B cell (primary cell): ENCODE measurements at regions not wholly inside any gene's neighbourhood (a gene's known extent, or its start where the extent isn't known, plus 50 kb on each side); places are given as distances from the start of the nearest gene placed in this dataset.

Source experiments
- ATAC-seq: fragments of 200-7000 bp; cut with Tn5 transposase; one replicate; pipeline ENCODE4 v1.10.0; 2021; ENCODE audit warnings: low read depth, mild to moderate bottlenecking, moderate number of reproducible peaks, moderate library complexity
- CTCF ChIA-PET: fragments of 350-600 bp; sonication (Branson Sonifier 250); formaldehyde crosslinking; loops from one replicate; lab custom pipeline; 2021; ENCODE audit warnings: antibody characterized with exemption, inconsistent platforms; lab: Charles Lee
- POLR2A ChIA-PET: fragments of 350-600 bp; sonication (Branson Sonifier 250); formaldehyde crosslinking; loops from one replicate; lab custom pipeline; 2021; ENCODE audit warnings: antibody characterized with exemption; lab: Charles Lee
- DNase-seq: peaks from one replicate; pipeline ENCODE4 v3.0.0; 2013
- H2AFZ ChIP-seq: 2 replicates; pipeline ENCODE4 v1.6.1; 2012; ENCODE audit warnings: mild to moderate bottlenecking, low read depth, low read length; ENCODE audit not compliant: insufficient read depth, poor library complexity, severe bottlenecking
- H3K27ac ChIP-seq, 2 donors: 1 replicate in 1 of 2; 2 replicates in 1 of 2; pipeline ENCODE4 v1.5.1; 2012 to 2013; ENCODE audit warnings: low read length in 2 of 2, mild to moderate bottlenecking in 2 of 2, moderate library complexity in 1 of 2
- H3K27me3 ChIP-seq, 4 experiments: fragments of 200-600 bp in 1 of 4; sonication (generic) in 1 of 4; replicated peaks in 1 of 4; 1 replicate in 2 of 4; 2 replicates in 2 of 4; pipeline versions ENCODE4 v1.6.1 to v1.7.0; 2013 to 2016; ENCODE audit warnings: low read length in 3 of 4, mild to moderate bottlenecking in 2 of 4, mixed read lengths in 1 of 4, moderate library complexity in 1 of 4; ENCODE audit not compliant: insufficient read depth in 4 of 4, control insufficient read depth in 3 of 4; ENCODE audit errors: control extremely low read depth in 1 of 4
- H3K36me3 ChIP-seq, 2 experiments: replicated peaks in 1 of 2; 1 replicate in 1 of 2; 2 replicates in 1 of 2; pipeline versions ENCODE4 v1.6.1 to v1.7.1; 2013; ENCODE audit warnings: low read length in 1 of 2; ENCODE audit not compliant: insufficient read depth in 2 of 2, control insufficient read depth in 1 of 2; ENCODE audit errors: control extremely low read depth in 1 of 2, extremely low read depth in 1 of 2
- H3K4me1 ChIP-seq, 2 donors: fragments of 200-600 bp in 1 of 2; sonication (generic) in 1 of 2; 1 replicate in 1 of 2; 2 replicates in 1 of 2; pipeline versions ENCODE4 v1.5.1 to v1.6.1; 2013 to 2017; ENCODE audit warnings: low read length in 2 of 2; ENCODE audit not compliant: control insufficient read depth in 2 of 2, insufficient read depth in 2 of 2
- H3K4me2 ChIP-seq: replicated peaks from 2 replicates; pipeline ENCODE3; 2012; ENCODE audit warnings: mild to moderate bottlenecking, low read depth, low read length; ENCODE audit not compliant: poor library complexity, severe bottlenecking
- H3K4me3 ChIP-seq, 5 experiments: fragments of 200-600 bp in 1 of 5; sonication (generic) in 1 of 5; 1 replicate in 3 of 5; 2 replicates in 2 of 5; pipeline versions ENCODE4 v1.5.1 to v1.7.0; 2011 to 2016; ENCODE audit warnings: low read length in 4 of 5, mild to moderate bottlenecking in 4 of 5, low read depth in 2 of 5, control low read depth in 1 of 5, moderate library complexity in 1 of 5; ENCODE audit not compliant: insufficient read depth in 1 of 5; ENCODE audit errors: control extremely low read depth in 1 of 5, extremely low read depth in 1 of 5
- H3K79me2 ChIP-seq: fragments of 200-600 bp; sonication (generic); one replicate; pipeline ENCODE4 v1.6.0; 2016; ENCODE audit warnings: low read length; ENCODE audit not compliant: control insufficient read depth, insufficient read depth
- H3K9ac ChIP-seq: fragments of 200-600 bp; sonication (generic); 2 replicates; pipeline ENCODE4 v1.6.1; 2017; ENCODE audit warnings: mild to moderate bottlenecking, low read length, moderate library complexity
- H3K9me3 ChIP-seq, 3 donors: one replicate each; pipeline versions ENCODE4 v1.6.1 to v1.7.1; 2013; ENCODE audit warnings: low read length in 2 of 3; ENCODE audit not compliant: control insufficient read depth in 2 of 3, insufficient read depth in 1 of 3; ENCODE audit errors: control extremely low read depth in 1 of 3
- H4K20me1 ChIP-seq: 2 replicates; pipeline ENCODE4 v1.6.0; 2012; ENCODE audit warnings: mild to moderate bottlenecking, low read length; ENCODE audit not compliant: insufficient read depth, control insufficient read depth, poor library complexity, severe bottlenecking
- H3K27ac Mint-ChIP-seq: one replicate; pipeline ENCODE4 v1.8.0; 2021; ENCODE audit warnings: mixed read lengths
- H3K27me3 Mint-ChIP-seq: one replicate; pipeline ENCODE4 v1.8.0; 2021; ENCODE audit warnings: mixed read lengths
- H3K4me1 Mint-ChIP-seq: one replicate; pipeline ENCODE4 v1.8.0; 2021; ENCODE audit warnings: mixed read lengths
- H3K4me3 Mint-ChIP-seq: one replicate; pipeline ENCODE4 v1.8.0; 2021; ENCODE audit warnings: mixed read lengths
- H3K9me3 Mint-ChIP-seq: one replicate; pipeline ENCODE4 v1.8.0; 2022; ENCODE audit warnings: mixed read lengths; ENCODE audit not compliant: insufficient read depth
- EZH2 ChIP-seq: IDR thresholded peaks from 2 replicates; pipeline ENCODE4 v1.6.1; 2012; ENCODE audit warnings: borderline replicate concordance, low read depth, mild to moderate bottlenecking, moderate library complexity, low read length; ENCODE audit not compliant: insufficient read depth, poor library complexity, severe bottlenecking
- WGBS: methylation state at CpG from one replicate; pipeline ENCODE4 v1.1.5; 2013; ENCODE audit warnings: missing lambda C conversion rate; ENCODE audit not compliant: insufficient coverage; 5-methylcytosine and 5-hydroxymethylcytosine counted together
- intact Hi-C: fragments of 100-400 bp; cut with micrococcal nuclease; formaldehyde crosslinking; loops from one replicate; pipeline ENCODE4 v1.10.0; 2022
- TF ChIP-seq, protein P1 (sequence below): fragments of 200-600 bp; IDR thresholded peaks from one replicate; pipeline ENCODE4 v1.8.0; 2022; ENCODE audit warnings: antibody characterized with exemption, mild to moderate bottlenecking

DNA sequence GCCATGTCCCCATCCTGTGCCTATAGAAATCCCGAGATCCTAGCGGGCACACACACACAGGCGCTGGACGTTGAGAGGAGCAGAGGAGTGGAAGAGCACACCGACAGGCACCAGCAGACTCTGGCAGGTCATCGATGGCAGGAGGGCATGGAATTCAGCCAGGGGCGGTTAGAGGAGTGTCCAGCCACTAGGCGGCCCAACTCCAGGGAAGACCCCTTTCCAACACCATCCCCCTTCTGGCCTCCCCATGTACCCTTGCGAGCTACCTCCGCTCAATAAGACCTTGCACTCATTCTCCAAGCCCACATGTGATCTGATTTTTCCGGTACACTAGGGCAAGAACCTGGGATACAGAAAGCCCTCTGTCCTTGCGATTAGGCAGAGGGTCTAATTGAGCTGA lies 356.0 kb upstream of the DPP6 start:
- intact Hi-C loops = no loop called here
- no peak overlapping the region for H3K4me3 ChIP-seq
- ATAC-seq (no peak), DNase-seq (no peak)
- no peaks in the 10 kb centered on the region for H3K4me1 Mint-ChIP-seq
- no peaks in the 10 kb centered on the region for H3K9me3 Mint-ChIP-seq
- no peak overlapping the region for H3K4me2 ChIP-seq
- no peaks in the 10 kb centered on the region for H4K20me1 ChIP-seq
- 92% methylated on average over 12 of the region's 12 CpGs for WGBS
- TF ChIP-seq, protein P1, sequence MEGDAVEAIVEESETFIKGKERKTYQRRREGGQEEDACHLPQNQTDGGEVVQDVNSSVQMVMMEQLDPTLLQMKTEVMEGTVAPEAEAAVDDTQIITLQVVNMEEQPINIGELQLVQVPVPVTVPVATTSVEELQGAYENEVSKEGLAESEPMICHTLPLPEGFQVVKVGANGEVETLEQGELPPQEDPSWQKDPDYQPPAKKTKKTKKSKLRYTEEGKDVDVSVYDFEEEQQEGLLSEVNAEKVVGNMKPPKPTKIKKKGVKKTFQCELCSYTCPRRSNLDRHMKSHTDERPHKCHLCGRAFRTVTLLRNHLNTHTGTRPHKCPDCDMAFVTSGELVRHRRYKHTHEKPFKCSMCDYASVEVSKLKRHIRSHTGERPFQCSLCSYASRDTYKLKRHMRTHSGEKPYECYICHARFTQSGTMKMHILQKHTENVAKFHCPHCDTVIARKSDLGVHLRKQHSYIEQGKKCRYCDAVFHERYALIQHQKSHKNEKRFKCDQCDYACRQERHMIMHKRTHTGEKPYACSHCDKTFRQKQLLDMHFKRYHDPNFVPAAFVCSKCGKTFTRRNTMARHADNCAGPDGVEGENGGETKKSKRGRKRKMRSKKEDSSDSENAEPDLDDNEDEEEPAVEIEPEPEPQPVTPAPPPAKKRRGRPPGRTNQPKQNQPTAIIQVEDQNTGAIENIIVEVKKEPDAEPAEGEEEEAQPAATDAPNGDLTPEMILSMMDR = no peak
- no peak for TF ChIP-seq EZH2
- no peak overlapping the region for H3K27ac ChIP-seq
- ChIA-PET CTCF (no interaction called here), POLR2A (no interaction called here)
- H3K4me1 ChIP-seq = no peaks in the 10 kb centered on the region
- no peak overlapping the region for H3K9ac ChIP-seq
- no peak overlapping the region for H3K27ac Mint-ChIP-seq
- no peak overlapping the region for H3K4me3 Mint-ChIP-seq
- no peaks in the 10 kb centered on the region for H3K36me3 ChIP-seq
- no peak overlapping the region for H2AFZ ChIP-seq
- no peaks in the 10 kb centered on the region for H3K27me3 ChIP-seq
- no peaks in the 10 kb centered on the region for H3K79me2 ChIP-seq
- peaks cover 0 to 13% (median 0%) of the 10 kb centered on the region in 3 donors for H3K9me3 ChIP-seq
- no peaks in the 10 kb centered on the region for H3K27me3 Mint-ChIP-seq

DNA sequence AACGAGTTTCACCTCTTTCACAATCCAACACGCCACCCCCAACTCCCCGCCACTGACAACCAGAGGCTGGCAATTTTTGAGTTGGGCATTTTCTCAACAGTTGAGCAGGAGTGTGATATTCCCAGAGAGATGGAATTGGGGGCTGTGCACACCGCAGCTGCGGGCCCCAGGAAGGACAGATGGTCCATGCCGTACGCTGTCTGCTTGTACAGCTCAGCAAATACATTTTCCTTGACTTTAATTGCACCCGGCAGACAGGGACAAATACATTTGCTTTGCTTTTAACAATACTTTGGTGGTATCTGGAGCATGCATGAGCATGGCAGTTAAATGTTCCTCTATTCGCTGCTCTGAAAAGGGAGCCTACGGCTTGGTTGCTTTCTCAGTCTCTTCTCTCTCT lies 354.2 kb upstream of the DPP6 start:
- H3K4me3 Mint-ChIP-seq = no peak overlapping the region
- ChIA-PET POLR2A (no interaction called here), CTCF (no interaction called here)
- TF ChIP-seq, protein P1 = no peak
- TF ChIP-seq EZH2 = no peak
- Histone ChIP-seq H2AFZ (no peak overlapping the region), H3K9ac (no peak overlapping the region), H4K20me1 (no peaks in the 10 kb centered on the region), H3K79me2 (no peaks in the 10 kb centered on the region), H3K9me3 (peaks cover 0 to 13% (median 0%) of the 10 kb centered on the region in 3 donors), H3K27me3 (no peaks in the 10 kb centered on the region), H3K4me3 (no peak overlapping the region), H3K4me1 (no peaks in the 10 kb centered on the region), H3K27ac (no peak overlapping the region), H3K36me3 (no peaks in the 10 kb centered on the region), H3K4me2 (no peak overlapping the region)
- WGBS = 78% methylated on average over 3 of the region's 10 CpGs
- H3K4me1 Mint-ChIP-seq = no peaks in the 10 kb centered on the region
- no peak overlapping the region for H3K27ac Mint-ChIP-seq
- H3K9me3 Mint-ChIP-seq = no peaks in the 10 kb centered on the region
- DNase-seq (no peak), ATAC-seq (no peak)
- intact Hi-C loops = no loop called here
- no peaks in the 10 kb centered on the region for H3K27me3 Mint-ChIP-seq
